ENCODE measurements at regions not wholly inside any gene's neighbourhood (a gene's known extent, or its start where the extent isn't known, plus 50 kb on each side); places are given as distances from the start of the nearest gene placed in this dataset.
"Not testable (repeated sequence)": the region's sequence is repeated elsewhere in the genome, so short reads cannot be mapped to it uniquely, and the experiment has no call there.

DNA sequence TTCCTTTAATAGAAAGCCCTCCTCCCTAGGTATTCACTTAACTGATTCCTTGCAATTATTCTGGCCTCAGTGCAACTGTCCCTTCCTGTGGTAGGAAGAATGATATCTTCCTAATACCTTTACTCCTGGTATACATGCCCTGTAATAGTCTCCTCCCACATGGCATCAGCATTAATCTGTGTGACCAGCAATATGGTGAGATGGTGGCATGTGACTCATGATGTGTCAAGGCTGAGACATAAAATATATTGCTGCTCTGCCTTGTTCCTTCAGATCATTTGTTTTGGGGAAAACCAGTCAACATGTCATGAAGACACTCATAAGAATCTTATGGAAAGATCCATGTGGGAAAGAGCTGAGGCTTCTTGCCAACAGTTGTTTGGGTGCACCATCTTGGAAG lies 149.1 kb upstream of the TRPM3 start:
- DNase-seq (ENCODE audit: low spot score): no peak

DNA sequence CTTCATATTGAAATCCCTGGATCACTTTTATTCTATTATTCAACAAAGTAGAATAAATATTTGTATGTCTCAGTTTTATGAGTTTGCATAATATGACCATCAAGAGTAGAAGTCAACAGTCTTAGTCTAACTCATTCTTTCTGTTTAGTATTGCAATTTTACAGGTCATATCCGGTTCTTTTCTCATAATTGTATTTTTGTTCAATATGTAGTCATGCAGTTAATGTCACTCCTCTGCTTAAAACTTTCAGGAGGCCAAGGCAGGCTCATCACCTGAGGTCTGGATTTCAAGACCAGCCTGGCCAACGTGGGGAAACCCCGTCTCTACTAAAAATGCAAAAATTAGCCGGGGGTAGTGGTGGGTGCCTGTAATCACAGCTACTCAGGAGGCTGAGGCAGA lies 148.4 kb upstream of the TRPM3 start:
- no peak for DNase-seq (ENCODE audit: low spot score)

DNA sequence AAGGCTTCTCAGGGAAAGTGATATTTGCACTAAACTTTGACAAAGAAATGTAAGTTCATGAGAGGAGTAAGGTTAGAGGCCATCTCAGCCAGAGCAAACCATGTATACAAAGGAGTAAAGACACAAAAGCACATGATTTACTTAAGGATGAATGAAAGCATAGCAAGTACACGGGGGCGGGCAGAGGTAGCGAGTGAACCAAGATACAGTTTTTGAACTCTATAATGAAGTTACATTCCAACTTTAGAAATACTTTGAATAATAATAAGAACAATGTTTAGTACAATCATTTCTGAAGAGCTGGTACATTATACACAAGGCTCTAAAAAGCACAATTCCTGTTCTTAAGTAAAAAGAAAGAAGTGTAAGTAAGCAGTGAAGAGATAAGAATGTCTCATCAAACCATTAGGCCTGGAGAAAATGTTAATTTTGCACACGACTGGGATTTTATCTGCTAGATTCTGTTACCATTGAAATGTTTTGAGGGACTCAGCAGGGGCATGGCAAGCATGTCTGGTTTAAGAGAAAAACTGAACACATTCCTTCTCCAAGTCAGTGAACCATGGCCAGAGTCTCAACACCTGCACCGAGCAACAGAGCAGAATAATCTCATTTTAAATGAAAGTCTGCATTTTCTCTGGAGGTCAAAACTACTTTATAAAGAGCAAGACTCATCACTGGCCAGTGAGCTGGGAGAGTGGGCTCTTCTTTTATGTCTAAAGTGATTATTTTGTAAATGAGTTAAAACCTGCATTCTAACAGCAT lies 147.6 kb upstream of the TRPM3 start:
- no peak for DNase-seq (ENCODE audit: low spot score)

DNA sequence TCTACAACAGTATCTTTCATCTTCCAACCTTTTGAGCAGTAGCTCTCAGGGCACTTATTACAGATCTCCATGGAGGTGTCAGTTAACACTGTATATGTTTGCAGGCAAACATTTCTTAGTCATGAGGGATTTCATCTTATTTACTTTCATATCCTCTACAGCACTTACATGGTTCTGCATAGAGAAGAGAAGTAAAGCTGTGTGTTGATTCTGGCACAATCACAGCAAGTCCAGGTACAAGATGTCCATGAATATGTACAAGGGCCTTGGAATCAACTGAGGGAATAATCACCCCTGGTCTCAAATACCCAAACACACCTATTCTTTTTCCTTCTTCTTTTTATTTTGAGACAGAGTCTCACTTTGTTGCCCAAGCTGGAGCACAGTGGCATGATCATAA lies 142.0 kb upstream of the TRPM3 start:
- no peak for DNase-seq (ENCODE audit: low spot score)

DNA sequence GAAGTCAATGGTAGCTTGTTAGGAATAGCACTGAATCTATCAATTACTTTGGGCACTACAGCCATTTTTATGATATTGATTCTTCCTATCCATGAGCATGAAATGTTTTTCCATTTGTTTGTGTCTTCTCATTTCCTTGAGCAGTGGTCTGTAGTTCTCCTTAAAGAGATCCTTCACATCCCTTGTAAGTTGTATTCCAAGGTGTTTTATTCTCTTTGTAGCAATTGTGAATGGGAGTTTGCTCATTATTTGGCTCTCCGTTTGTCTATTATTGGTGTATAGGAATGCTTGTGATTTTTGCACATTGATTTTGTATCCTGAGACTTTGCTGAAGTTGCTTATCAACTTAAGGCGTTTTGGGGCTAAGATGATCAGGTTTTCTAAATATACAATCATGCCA lies 139.0 kb upstream of the TRPM3 start:
- DNase-seq (ENCODE audit: low spot score): not testable (repeated sequence)

DNA sequence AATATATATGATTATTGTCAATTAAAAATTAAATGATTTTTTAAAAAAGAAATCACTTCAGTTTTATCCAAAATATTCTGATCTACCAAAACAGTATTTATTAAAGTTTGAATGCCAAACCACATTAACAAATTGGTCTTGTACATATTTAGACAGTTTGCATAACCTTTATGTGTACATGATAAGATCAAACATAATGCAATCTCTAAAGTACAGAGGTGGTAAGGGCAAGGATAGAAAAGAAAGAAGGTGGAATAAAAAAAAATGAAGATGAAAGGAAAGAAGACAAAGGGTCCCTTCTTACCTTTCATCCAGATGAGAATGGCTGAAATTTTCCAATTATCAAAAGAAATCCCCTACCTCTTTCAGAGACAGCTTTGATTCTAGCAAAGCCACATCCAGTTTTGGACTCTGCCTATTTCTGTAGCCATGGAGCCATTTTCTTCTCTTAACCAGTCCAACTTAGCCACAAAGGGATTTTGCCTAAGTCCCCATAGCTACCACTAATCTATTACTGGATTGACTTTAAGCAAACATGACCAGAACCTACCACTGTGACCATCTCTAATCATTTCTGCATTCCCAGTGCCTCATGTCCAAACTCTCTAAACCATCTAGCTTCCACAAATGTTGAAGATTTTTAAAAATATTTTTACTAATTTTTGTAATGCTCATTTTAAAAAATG lies 133.3 kb upstream of the TRPM3 start:
- DNase-seq (ENCODE audit: low spot score): no peak

DNA sequence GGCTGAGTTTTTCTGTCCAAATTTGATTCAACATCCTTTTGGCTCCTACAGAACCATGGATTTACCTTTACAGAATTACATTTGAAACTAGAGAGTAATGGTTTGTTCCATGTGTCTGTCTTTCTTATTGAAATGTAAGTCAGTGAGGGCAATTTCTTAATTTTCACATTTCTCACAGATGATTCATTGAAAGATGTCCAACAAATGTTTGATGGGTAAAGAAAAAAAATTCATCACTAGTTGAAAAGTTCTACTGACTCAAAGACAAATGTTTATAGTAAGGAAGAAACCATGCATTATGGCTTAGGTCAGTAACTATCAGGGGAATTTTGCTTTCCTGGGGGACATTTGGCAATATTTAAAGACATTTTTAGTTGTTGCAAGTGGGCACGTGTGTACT lies 131.6 kb upstream of the TRPM3 start:
- DNase-seq (ENCODE audit: low spot score): no peak

DNA sequence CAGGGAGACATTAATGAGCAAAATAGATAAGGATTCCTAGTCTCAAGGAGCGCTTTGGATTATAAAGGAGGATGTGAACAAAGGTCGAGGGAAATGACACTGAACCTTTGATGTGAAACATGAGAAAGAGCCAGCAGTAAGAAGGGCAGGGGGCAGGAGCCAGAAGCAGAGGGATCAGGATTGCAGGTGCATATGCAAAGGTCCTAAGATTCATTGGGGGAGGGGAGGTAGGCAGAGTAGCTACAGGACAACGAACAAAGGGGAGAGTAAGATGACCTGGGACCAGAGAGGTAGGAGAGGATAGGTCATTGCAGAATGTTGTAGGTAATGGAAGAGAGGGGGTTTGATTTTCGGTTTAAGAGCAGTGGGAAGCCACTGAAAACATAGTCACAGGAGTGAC lies 129.2 kb upstream of the TRPM3 start:
- DNase-seq (ENCODE audit: low spot score): no peak

DNA sequence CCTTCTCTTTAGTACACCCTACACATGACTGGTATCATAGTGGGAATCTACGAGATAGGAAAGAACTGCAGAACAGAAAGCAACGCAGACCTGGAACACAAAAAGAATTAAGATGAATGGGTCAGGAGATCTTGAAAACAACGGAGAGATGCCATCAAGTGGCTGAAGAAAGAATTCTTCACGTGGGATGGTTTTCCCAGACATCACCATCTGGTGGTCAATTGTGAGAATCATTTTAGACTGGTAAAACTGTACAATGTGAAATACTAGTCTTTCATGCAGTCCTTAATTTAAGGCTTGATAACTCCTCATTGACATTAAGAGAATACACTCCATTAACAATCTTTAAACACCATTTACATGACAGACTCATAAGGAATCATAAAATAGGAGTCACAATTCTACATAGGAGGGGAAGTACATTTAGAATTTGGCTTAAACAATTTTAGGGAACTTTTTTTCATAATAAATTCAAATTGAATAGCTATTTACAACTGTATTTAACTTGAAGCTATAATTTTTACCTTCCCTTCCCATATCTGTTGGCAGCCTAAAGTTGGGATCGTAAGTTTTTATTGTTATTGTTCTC lies 128.4 kb upstream of the TRPM3 start:
- DNase-seq (ENCODE audit: low spot score): peak; percentile 35

DNA sequence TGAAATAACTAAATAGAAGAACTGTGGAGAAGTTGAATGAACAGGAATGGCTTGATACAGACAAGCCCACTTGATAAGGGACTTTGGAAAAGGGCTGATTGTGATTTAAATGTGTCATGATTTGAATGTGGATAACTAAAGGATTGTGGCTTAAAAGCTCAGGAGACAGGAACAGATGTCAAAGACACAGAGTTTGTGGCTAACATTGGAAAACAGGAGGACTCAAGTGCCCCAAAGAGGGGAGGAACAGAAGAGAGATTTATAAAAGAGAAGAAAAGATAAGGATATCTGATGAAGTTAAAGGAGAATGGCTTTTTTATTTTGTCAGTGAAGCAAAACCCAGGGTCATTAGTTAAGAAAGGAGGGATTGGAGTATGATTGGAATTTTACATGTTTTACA lies 124.2 kb upstream of the TRPM3 start:
- DNase-seq (ENCODE audit: low spot score): no peak

DNA sequence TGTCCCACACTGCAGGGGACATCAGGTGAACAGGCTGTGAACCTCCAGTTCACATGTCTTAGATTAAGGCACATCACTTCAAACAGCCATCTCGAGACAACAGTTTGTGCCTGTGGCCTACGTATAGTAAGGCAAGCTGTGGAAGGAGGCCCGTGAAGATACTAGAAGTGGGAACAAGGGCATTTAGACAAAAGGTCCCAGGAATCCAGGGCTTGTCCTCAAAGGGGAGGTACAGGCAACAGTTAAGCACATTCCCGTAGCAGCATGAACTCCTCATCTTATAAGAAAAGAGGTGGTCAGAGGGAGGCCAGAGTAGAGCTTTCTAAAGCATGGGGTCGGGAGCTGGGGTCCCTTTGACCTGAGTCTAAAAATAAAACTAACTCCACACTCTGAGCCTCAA lies 122.5 kb upstream of the TRPM3 start:
- no peak for DNase-seq (ENCODE audit: low spot score)

DNA sequence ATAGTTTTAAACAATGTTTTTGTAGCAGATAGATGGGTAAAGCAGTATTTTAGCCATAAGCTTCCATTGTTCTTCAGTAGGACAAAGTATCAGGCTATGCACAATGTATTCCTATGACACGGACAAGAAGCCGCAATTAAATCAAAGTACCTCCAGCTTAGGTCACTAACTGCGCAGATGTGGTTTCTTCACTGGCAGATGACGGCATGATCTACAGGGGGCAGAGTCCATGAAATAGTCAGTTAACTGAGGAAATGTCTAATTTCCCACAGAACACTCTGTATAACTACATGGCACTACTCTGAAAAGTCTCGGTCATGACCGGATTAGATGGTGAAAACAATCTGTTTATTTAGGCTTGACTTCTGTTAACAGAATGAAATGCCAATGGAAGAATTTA lies 120.7 kb upstream of the TRPM3 start:
- DNase-seq (ENCODE audit: low spot score): no peak

DNA sequence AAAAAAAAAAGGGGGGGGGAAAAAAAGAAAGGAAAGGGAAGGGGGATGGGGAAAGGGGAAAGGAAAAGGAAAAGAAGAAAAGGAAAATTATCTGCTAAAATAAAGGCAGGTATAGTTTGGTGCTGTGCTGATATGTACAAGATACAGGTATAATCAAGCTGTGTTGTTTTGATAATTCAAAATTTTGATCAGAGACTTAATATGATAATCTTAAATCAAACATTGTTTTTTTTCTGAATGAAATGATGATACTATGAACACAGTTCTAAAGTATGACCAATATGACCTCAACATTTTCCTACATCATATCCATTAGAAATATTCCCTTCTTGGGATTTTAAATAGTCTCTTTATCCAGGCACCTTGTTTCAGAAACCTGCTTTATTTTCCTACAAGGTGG lies 115.6 kb upstream of the TRPM3 start:
- DNase-seq (ENCODE audit: low spot score): no peak

DNA sequence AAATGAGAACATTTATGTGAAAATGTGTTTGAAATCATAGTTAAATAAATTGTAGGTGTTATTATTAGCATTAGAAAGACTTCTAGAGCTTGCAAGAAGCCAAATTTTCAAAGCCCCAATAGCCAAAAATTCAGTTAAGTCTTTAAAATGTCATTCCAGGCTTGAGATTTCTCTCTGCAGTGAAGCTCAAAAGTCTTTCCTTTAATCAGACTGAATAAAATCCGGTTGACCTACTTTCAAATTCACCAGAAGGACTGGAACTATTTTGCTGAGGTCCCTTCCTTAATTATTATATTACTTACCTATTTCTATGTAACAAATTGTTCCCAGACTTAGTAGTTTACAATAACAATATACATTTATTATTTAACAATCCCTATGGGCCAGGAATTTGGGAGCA lies 112.2 kb upstream of the TRPM3 start:
- no peak for DNase-seq (ENCODE audit: low spot score)

DNA sequence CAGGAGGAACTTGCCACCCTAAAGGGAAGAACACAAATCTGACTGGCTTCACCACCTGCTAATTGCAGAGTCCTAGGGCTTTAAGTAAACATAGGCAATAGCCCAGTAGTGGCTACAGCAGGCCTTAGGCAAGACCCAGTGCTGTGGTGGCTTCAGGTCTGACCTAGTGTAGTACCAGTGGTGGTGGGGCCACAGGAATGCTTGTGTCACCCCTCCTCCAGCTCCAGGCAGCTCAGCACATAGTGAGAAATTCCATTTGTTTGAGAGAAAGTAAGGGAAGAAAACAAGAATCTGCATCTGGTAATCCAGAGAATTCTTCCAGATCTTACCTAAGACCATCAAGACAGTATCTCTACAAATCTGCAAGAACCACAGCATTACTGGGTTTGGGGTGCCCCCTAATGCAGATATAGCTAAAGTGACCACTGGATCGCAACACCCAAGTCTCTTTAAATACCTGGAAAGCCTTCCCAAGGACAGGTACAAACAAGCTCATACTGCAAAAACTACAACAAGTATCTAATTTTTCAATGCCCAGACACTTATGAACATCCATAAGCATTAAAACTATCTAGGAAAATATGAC lies 102.6 kb upstream of the TRPM3 start:
- no peak for DNase-seq (ENCODE audit: low spot score)

DNA sequence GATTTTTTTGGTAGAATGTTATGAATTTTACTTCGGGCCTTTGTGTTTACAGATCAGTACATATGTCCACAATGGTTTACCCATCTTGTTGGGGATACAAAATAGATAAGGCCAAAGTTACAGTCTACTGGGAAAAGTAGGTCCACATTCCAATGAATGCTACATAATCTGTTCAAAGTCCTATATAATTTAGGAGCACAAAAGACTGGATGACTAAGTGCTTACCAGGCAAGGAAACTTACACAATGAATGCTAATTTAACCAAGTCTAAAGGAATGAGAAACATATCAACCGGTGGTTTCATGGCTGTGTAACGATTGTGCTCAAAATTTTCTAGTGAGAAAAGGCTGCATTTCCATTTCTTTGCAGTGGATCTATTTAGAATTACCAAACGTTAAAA lies 97.4 kb upstream of the TRPM3 start:
- no peak for DNase-seq (ENCODE audit: low spot score)

DNA sequence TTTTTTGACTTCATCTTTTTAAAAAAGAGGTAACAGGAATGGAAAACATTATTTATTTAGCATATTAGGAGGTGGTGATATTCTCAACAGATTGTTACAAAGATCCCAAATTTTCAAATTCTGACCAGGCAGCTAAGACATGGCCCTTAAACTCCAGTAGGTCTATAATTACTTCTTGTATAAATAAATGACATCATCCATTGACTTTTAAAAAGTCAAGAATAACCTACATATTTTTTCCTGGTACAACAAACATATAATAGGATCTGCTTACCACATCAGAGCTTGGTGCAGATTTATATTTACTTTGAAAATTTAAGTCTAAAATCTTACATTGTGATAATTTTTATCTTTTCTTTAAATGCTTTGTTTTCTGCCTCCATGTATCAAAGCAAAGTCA lies 92.2 kb upstream of the TRPM3 start:
- DNase-seq (ENCODE audit: low spot score): no peak

DNA sequence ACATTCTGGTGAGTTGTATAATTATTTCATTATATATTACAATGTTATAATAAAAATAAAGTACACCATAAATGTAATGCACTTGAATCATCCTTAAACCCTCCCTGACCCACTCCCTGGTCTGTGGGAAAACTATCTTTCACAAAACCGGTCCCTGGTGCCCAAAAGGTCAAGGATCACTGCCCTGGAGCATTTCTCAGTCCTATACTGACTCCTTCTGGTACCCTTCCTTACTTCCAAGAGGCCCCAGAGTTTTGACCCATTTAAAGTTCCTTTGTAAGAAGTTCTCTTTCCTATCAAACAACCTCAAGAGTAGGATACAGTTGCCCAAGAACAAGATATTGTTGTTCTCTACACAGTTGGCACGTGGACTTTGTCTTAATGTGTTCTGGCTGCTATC lies 88.9 kb upstream of the TRPM3 start:
- no peak for DNase-seq (ENCODE audit: low spot score)

DNA sequence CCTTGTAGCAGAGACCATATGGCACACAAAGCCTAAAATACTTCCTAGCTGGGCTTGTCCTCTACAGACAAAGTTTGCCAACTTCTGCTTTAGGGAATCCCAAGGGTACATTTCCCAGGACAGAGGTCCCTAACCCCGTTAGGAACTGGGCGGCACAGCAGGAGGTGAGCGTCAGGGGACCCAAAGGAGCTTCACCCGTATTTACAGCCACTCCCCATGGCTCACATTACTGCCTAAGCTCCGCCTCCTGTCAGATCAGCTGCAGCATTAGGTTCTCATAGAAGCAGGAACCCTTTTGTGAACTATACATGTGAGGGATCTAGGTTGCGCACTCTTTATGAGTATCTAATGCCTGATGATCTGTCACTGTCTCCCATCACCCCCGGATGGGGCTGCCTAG lies 88.5 kb upstream of the TRPM3 start:
- no peak for DNase-seq (ENCODE audit: low spot score)

DNA sequence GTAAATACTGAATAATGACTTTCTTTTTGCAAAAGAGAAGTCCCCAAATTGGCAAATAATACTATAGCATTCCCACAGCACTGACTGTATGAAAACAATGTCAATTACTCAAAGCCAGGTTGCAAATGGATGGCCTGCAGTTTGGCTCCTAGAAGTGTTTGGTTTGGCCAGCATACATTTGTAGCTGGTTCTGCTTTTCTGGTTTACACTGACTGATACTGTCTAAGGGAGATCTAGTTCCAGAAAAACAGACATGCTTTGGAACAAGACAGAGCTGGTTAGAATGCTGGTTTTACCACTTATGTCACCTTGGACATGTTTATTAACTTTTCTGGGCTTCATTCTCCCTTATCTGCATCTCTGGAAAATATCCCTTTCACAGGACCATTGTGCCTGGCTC lies 81.5 kb upstream of the TRPM3 start:
- no peak for DNase-seq (ENCODE audit: low spot score)

DNA sequence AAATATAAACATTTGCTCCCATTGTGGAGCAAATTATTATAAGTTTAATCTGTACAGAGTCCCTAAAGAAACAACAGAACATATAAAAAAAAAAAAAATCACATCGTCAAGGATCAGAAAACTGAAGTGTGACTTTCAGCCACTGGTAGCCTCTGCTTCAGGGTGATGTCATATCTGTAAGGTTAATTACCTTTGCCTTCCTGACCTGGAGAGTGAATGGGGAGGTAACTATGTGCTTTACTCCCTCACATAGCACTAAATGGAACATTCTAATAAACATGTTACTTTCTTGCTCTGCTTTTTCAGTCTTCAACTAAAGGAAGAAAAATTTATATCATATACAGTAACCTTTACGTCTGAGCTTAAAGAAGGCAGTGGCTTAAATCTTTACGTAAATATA lies 70.3 kb upstream of the TRPM3 start:
- DNase-seq (ENCODE audit: low spot score): no peak

DNA sequence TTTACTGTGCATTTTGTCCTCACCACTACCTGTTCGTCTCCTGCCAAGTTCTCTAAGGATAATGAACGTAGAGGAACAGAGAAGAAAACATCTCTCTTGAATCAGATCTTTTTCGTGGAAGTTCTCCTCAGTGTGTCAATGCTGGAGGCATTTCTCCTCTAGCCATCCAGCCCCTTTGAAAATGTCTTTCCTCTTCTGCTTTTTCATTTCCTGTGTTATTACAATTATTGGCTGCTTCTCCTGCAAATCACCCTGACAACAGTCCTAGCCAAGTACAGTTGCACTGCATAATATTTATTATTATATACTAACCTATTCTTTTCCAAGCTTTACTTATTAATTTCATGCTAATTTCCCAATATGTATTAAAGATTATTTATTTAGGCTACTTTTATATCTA lies 61.8 kb upstream of the TRPM3 start:
- DNase-seq (ENCODE audit: low spot score): no peak

DNA sequence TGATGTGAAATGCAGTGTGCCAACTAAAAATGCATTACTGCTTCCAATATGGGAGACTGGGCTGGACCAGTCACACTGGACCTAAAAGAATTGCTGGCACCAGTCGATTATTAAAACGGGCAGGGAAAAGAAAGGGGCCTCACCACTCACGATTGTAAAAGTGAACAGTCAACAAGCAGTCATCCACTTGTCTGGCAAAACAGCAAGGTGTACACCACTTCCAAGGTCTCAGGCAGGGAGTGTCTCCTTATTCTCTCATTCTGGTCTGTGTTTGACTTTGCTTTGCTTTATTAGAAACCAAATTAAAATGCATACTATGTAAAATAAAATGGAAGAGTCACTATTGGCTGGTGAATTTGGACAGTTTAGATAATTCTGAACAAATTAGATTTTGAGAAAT lies 57.8 kb upstream of the TRPM3 start:
- DNase-seq (ENCODE audit: low spot score): no peak

All from activated CD4-positive, alpha-beta T cell treated with anti-CD3 and anti-CD28 coated beads, Interleukin-2, Interleukin-4, amounts not matched to agents 100 ng/mL and 50 ng/mL, durations not matched to agents 16 hours and 8 hours (primary cell).